GM12891 (cell line): ENCODE measurements at regions not wholly inside any gene's neighbourhood (a gene's known extent, or its start where the extent isn't known, plus 50 kb on each side); places are given as distances from the start of the nearest gene placed in this dataset.

Experiments used
- POLR2A ChIP-seq: IDR thresholded peaks from 2 replicates; pipeline ENCODE4 v1.6.1; 2011; ENCODE audit warnings: low read depth, low read length, control low read depth
- POLR2AphosphoS5 ChIP-seq: IDR thresholded peaks from 2 replicates; pipeline ENCODE4 v1.6.1; 2011; ENCODE audit warnings: low read depth, low read length, control low read depth
- SPI1 ChIP-seq: IDR thresholded peaks from 2 replicates; pipeline ENCODE4 v1.6.1; 2011; ENCODE audit warnings: low read depth, low read length, control low read depth
- TAF1 ChIP-seq: IDR thresholded peaks from 2 replicates; pipeline ENCODE4 v1.6.1; 2011; ENCODE audit warnings: low read depth, low read length, control low read depth

DNA sequence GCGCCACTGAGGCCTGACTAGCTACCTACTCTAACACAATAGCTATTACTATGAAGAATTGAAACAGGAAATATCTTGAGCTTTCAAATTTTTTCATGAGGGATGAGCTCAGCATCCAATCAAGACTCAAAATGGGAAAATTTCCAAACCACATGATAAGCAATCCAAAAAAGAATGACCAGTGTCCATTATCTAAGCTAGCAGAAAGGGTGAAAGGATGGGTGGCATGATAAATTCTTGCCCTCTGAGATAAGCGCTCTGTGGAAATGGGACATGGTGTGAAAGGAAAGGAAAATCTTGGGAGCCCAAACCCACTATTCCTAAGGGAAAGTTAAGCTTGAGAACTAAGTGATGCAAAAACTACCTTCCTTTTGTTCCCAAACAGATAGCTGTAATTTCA, 170.2 kb upstream of the NREP start:
- TF ChIP-seq POLR2A = no peak
- no peak for TF ChIP-seq POLR2AphosphoS5
- TF ChIP-seq TAF1 = no peak
- TF ChIP-seq SPI1 = no peak
